DOHH2 (cell line): ENCODE measurements at regions not wholly inside any gene's neighbourhood (a gene's known extent, or its start where the extent isn't known, plus 50 kb on each side); places are given as distances from the start of the nearest gene placed in this dataset.

Experiments
- EZH2phosphoT487 ChIP-seq: fragments of 200-600 bp; sonication (generic); IDR thresholded peaks from 2 replicates; pipeline ENCODE4 v1.6.1; 2017; ENCODE audit warnings: borderline replicate concordance, mild to moderate bottlenecking, antibody characterized with exemption, low read length, moderate library complexity, mixed read lengths
- TF ChIP-seq, protein P1 (sequence below): fragments of 200-600 bp; sonication (generic); IDR thresholded peaks from one replicate; pipeline ENCODE4 v1.5.1; 2014; ENCODE audit warnings: antibody characterized with exemption, mild to moderate bottlenecking, low read depth, low read length; ENCODE audit not compliant: poor library complexity, severe bottlenecking

DNA sequence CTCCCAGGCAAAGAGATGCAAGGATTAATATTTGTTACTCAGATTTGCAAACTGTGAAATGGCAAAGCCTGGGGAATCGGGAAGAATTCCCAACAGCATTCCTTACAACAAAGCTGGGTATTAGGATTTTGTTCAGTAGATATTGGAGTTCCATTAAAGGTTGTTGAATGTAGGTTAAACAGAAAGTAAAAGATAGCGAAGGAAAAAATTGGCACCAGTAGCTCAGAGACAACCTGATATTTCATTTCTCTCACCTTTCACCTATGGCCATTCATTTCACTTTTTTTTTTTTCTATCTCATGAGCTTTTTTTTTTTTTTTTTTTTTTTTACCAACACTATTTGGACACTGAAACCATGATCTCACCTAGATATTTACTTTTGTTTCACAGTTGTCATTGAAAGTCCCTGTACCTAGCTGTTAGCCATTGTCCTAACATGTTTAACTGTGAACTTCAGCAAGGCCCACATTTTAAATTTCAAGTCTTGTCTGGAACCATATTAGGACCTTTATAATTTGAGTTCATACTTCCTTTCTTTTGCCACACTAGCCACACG, 552.5 kb downstream of the HAO1 start:
- TF ChIP-seq, protein P1, sequence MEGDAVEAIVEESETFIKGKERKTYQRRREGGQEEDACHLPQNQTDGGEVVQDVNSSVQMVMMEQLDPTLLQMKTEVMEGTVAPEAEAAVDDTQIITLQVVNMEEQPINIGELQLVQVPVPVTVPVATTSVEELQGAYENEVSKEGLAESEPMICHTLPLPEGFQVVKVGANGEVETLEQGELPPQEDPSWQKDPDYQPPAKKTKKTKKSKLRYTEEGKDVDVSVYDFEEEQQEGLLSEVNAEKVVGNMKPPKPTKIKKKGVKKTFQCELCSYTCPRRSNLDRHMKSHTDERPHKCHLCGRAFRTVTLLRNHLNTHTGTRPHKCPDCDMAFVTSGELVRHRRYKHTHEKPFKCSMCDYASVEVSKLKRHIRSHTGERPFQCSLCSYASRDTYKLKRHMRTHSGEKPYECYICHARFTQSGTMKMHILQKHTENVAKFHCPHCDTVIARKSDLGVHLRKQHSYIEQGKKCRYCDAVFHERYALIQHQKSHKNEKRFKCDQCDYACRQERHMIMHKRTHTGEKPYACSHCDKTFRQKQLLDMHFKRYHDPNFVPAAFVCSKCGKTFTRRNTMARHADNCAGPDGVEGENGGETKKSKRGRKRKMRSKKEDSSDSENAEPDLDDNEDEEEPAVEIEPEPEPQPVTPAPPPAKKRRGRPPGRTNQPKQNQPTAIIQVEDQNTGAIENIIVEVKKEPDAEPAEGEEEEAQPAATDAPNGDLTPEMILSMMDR = no peak
- no peak for TF ChIP-seq EZH2phosphoT487
